ENCODE measurements at regions not wholly inside any gene's neighbourhood (a gene's known extent, or its start where the extent isn't known, plus 50 kb on each side); places are given as distances from the start of the nearest gene placed in this dataset.
"Not testable (repeated sequence)": the region's sequence is repeated elsewhere in the genome, so short reads cannot be mapped to it uniquely, and the experiment has no call there.

GRCh38 chr1:176325664-176326063 lies 118.6 kb upstream of the COP1 start:
- FAIRE-seq: no peak
- TF ChIP-seq POLR2A (IDR thresholded peaks at IDR 0.05; ENCODE audit: low read depth, low read length) (no peak), POLR2AphosphoS5 (IDR thresholded peaks at IDR 0.05; ENCODE audit: low read depth, low read length) (no peak), TAF1 (IDR thresholded peaks at IDR 0.05; ENCODE audit: borderline replicate concordance, low read depth, low read length) (no peak)
- no peak for DNase-seq (ENCODE audit: insufficient read length)

- TF ChIP-seq POLR2AphosphoS5 (IDR thresholded peaks at IDR 0.05; ENCODE audit: low read depth, low read length) (no peak), TAF1 (IDR thresholded peaks at IDR 0.05; ENCODE audit: borderline replicate concordance, low read depth, low read length) (no peak), POLR2A (IDR thresholded peaks at IDR 0.05; ENCODE audit: low read depth, low read length) (no peak)
- DNase-seq (ENCODE audit: insufficient read length) (no peak), FAIRE-seq (no peak)
These were observed 116.4 kb upstream of the COP1 start for GRCh38 chr1:176323472-176323871.

GRCh38 chr1:176315519-176316220 lies 108.6 kb upstream of the COP1 start:
- no peak for DNase-seq (ENCODE audit: insufficient read length)
- TF ChIP-seq POLR2A (IDR thresholded peaks at IDR 0.05; ENCODE audit: low read depth, low read length) (no peak), TAF1 (IDR thresholded peaks at IDR 0.05; ENCODE audit: borderline replicate concordance, low read depth, low read length) (no peak), POLR2AphosphoS5 (IDR thresholded peaks at IDR 0.05; ENCODE audit: low read depth, low read length) (no peak)
- FAIRE-seq: no peak

GRCh38 chr1:176296602-176297001 lies 89.5 kb upstream of the COP1 start:
- not testable (repeated sequence) for FAIRE-seq; DNase-seq (ENCODE audit: insufficient read length)

GRCh38 chr1:176285996-176286395 lies 78.9 kb upstream of the COP1 start:
- FAIRE-seq (no peak), DNase-seq (ENCODE audit: insufficient read length) (no peak)
- TF ChIP-seq POLR2AphosphoS5 (IDR thresholded peaks at IDR 0.05; ENCODE audit: low read depth, low read length): no peak
- no peak for TF ChIP-seq TAF1 (IDR thresholded peaks at IDR 0.05; ENCODE audit: borderline replicate concordance, low read depth, low read length)
- TF ChIP-seq POLR2A (IDR thresholded peaks at IDR 0.05; ENCODE audit: low read depth, low read length): no peak

GRCh38 chr1:176271572-176271971 lies 64.5 kb upstream of the COP1 start:
- TF ChIP-seq POLR2AphosphoS5 (IDR thresholded peaks at IDR 0.05; ENCODE audit: low read depth, low read length): no peak
- TF ChIP-seq TAF1 (IDR thresholded peaks at IDR 0.05; ENCODE audit: borderline replicate concordance, low read depth, low read length): no peak
- no peak for TF ChIP-seq POLR2A (IDR thresholded peaks at IDR 0.05; ENCODE audit: low read depth, low read length)
- no peak for DNase-seq (ENCODE audit: insufficient read length)

More at GRCh38 chr1:176271572-176271971, 64.5 kb upstream of the COP1 start:
- FAIRE-seq: no peak

All from GM12892 (cell line).